GM10248 (cell line): ENCODE measurements at regions not wholly inside any gene's neighbourhood (a gene's known extent, or its start where the extent isn't known, plus 50 kb on each side); places are given as distances from the start of the nearest gene placed in this dataset.

Source experiments
- CTCF ChIA-PET: fragments of 300-600 bp; sonication (Branson Sonifier 250); formaldehyde crosslinking; extraction: SDS; loops from one replicate; lab custom pipeline; 2021; ENCODE audit warnings: antibody characterized with exemption; lab: Yijun Ruan, JAX
- POLR2A ChIA-PET: fragments of 350-650 bp; sonication (Branson Sonifier 250); formaldehyde crosslinking; extraction: SDS; loops from one replicate; lab custom pipeline; 2020; ENCODE audit warnings: antibody characterized with exemption; lab: Yijun Ruan, JAX
- DNase-seq: peaks from one replicate; pipeline ENCODE4 v3.0.0; 2012; ENCODE audit errors: extremely low spot score
- CTCF ChIP-seq: IDR thresholded peaks from 2 replicates; pipeline ENCODE4 v1.5.1; 2012; ENCODE audit warnings: mild to moderate bottlenecking, low read depth; ENCODE audit errors: extremely low read depth, missing control alignments, control extremely low read depth

DNA sequence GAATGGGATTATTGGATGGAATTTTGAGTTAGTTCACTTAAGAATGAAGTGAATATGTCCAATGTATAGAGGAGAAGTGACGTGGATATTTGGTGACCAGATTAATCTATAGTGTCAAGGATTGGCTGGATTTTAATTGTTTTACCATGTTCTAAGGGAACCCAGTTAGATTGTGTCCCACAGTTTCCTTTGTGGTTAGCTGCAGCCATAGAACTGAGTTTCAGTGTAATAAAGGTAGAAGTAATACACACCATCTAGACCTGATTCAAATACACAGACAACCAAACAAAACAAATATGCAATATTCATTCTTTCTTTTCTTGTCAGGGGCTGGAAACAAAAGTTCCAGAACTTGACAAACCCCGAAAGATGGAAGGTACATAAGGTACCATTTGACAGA lies 88.0 kb upstream of the RGS18 start:
- no peak for DNase-seq
- TF ChIP-seq CTCF, result no peak
- ChIA-PET POLR2A (no interaction called here), CTCF (no interaction called here)

DNA sequence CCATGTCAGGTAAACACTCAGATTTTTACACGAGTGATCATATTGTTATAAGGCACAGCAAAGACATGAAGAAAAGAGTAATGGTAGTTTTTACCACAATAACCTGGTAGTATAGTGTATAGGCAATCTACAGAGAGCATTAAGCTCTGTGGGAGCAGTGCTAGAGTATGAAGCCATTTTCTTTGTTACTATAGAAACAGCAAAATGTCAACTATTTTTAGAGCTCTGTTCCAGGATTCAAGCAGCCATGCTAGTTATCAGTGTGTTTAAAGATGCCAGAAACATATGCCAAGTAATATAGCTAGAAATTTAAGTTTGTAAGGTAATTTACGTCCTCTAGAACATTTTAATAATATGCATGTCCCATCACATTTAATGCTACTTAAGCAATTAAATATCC lies 77.6 kb upstream of the RGS18 start:
- DNase-seq, result no peak
- CTCF ChIA-PET, result interaction anchor here (1.5 kb wide), 1 partner anchor 8 kb away, joined by 3 read pairs; no protein-coding TSS in a partner anchor
- no peak for TF ChIP-seq CTCF
- POLR2A ChIA-PET, result no interaction called here

DNA sequence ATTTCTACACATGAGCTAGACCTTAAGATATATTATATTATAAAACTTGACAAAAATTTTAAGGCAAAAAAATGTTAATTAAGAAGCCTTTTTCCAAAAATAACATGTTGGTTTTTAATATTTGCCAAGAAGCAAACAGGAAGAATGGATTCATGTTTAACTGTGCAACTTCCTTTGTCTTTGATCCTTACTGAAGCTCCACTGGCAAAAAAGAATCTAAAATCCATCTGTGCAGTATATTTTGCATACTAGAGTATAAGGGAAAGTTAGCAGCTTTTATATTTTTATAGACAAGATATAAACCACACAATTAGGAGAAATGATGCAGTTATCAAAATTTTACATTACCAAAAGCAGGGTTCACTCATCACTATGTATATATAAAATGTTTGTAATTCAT lies 76.9 kb upstream of the RGS18 start:
- ChIA-PET CTCF (interaction anchor here (1.5 kb wide), 1 partner anchor 9 kb away, joined by 3 read pairs; no protein-coding TSS in a partner anchor), POLR2A (no interaction called here)
- DNase-seq, result no peak
- TF ChIP-seq CTCF, result no peak

GRCh38 chr1:192086644-192087043 lies 71.6 kb upstream of the RGS18 start:
- POLR2A ChIA-PET, result no interaction called here
- CTCF ChIA-PET, result interaction anchor here (1.4 kb wide), 1 partner anchor 14 kb away, joined by 3 read pairs; no protein-coding TSS in a partner anchor
- no peak for TF ChIP-seq CTCF
- DNase-seq, result no peak

DNA sequence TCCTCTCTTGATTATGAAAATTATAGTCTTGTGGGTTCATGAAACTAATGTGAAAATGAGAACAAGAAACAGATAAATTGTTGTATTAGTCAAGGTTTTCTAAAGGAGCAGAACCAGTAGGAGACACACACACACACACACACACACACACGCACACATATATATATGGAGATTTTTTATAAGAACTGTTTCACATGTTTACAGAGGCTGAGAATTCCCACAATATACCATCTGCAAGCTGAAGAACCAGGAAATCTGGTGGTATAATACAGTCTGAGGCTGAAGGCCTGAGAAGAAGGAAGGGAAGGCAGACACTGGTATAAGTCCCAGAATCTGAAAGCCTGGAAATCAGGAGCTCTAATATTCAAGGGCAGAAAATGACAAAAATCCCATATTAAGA lies 70.9 kb upstream of the RGS18 start:
- POLR2A ChIA-PET, result no interaction called here

DNA sequence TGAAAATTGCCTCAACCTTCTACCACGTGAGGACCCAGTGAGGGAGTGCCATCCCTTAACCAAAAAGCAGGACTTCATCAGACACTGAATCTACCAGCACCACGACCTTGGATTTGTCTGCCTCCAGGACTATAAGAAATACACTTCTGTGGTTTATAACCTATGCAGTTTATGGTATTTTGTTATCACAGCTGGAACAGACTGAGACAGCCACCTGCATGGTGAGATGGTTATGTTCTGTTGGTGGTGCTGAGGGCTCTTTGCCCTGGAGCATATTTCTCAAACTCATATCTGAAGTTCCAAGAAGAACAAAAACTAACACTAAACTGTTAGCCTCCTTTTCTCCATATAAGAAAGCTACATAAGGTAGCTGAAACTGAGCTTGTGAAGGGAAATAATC lies 69.8 kb upstream of the RGS18 start:
- CTCF ChIA-PET, result interaction anchor here (1.4 to 1.7 kb wide), 2 partner anchors 9 to 13 kb away, joined by 4 to 5 read pairs; no protein-coding TSS in a partner anchor
- no peak for TF ChIP-seq CTCF
- POLR2A ChIA-PET, result no interaction called here
- DNase-seq, result no peak

More for the DNA sequence above, 70.9 kb upstream of the RGS18 start:
- CTCF ChIA-PET, result interaction anchor here (0.9 to 1.0 kb wide), 2 partner anchors 8 to 15 kb away, joined by 3 read pairs; no protein-coding TSS in a partner anchor
- DNase-seq, result no peak
- no peak for TF ChIP-seq CTCF
